A549 (cell line): ENCODE measurements at regions not wholly inside any gene's neighbourhood (a gene's known extent, or its start where the extent isn't known, plus 50 kb on each side); places are given as distances from the start of the nearest gene placed in this dataset.
"Not testable (repeated sequence)": the region's sequence is repeated elsewhere in the genome, so short reads cannot be mapped to it uniquely, and the experiment has no call there.

Source experiments
- ATAC-seq, 2 experiments: fragments of 200-7000 bp in 1 of 2; fragments of >200 bp in 1 of 2; cut with Nextera tagmentation in 1 of 2; cut with Tn5 transposase in 1 of 2; 3 replicates each; pipeline versions ENCODE4 v1.8.0 to v1.9.1; 2018 to 2020; ENCODE audit warnings: mild to moderate bottlenecking in 1 of 2, moderate library complexity in 1 of 2
- CTCF ChIA-PET: fragments of 300-600 bp; sonication (Branson Sonifier 250); formaldehyde crosslinking; extraction: SDS; loops from one replicate; lab custom pipeline; 2021; ENCODE audit warnings: antibody characterized with exemption, inconsistent platforms; lab: Yijun Ruan, JAX
- POLR2A ChIA-PET: fragments of 350-600 bp; formaldehyde crosslinking; extraction: SDS; loops from one replicate; lab custom pipeline; 2021; ENCODE audit warnings: antibody characterized with exemption, inconsistent platforms; lab: Yijun Ruan, JAX
- DNase-seq, 2 experiments: peaks; one replicate each; pipeline versions ENCODE4 v3.0.0 to v3.0.0-alpha.2; 2011 to 2016; ENCODE audit warnings: low read depth in 1 of 2, low spot score in 1 of 2
- FAIRE-seq: peaks from 2 replicates; lab custom pipeline; 2011; peaks lifted over from hg19 to GRCh38; lab: Jason Lieb, UNC
- H3K27ac ChIP-seq, 2 experiments: fragments of >200 bp; sonication (Bioruptor Twin); formaldehyde crosslinking; 3 replicates each; pipeline ENCODE4 v1.5.1; 2016 to 2017
- H3K4me1 ChIP-seq: fragments of >200 bp; sonication (Bioruptor Twin); formaldehyde crosslinking; 3 replicates; pipeline ENCODE4 v1.6.1; 2016
- H3K4me2 ChIP-seq: fragments of >200 bp; sonication (Bioruptor Twin); formaldehyde crosslinking; 3 replicates; pipeline ENCODE4 v1.6.1; 2016
- H3K4me3 ChIP-seq: fragments of >200 bp; sonication (Bioruptor Twin); formaldehyde crosslinking; 3 replicates; pipeline ENCODE4 v1.5.1; 2016
- H3K9me3 ChIP-seq: fragments of >200 bp; sonication (Bioruptor Twin); formaldehyde crosslinking; 3 replicates; pipeline ENCODE4 v1.6.1; 2016
- CHD2 ChIP-seq: fragments of 150-350 bp; IDR thresholded peaks from 2 replicates; pipeline ENCODE4 v1.6.1; 2014; ENCODE audit warnings: low read length; ENCODE audit not compliant: partially characterized antibody
- EHMT2 ChIP-seq: fragments of 200-600 bp; sonication (generic); IDR thresholded peaks from 2 replicates; pipeline ENCODE4 v1.6.1; 2016; ENCODE audit warnings: antibody characterized with exemption, low read depth, mild to moderate bottlenecking, moderate library complexity
- GATA3 ChIP-seq: IDR thresholded peaks from 2 replicates; pipeline ENCODE4 v1.6.1; 2012; ENCODE audit warnings: borderline replicate concordance
- KDM1A ChIP-seq: fragments of 200-600 bp; sonication (generic); IDR thresholded peaks from 2 replicates; pipeline ENCODE4 v1.6.1; 2016; ENCODE audit warnings: low read depth, mild to moderate bottlenecking
- MAFK ChIP-seq: fragments of 450-650 bp; IDR thresholded peaks from 2 replicates; pipeline ENCODE4 v1.6.1; 2014; ENCODE audit not compliant: partially characterized antibody
- NPAS2 ChIP-seq: fragments of 250-450 bp; sonication (Bioruptor Pico); IDR thresholded peaks from 2 replicates; pipeline ENCODE4 v1.8.0; 2022; ENCODE audit warnings: mild to moderate bottlenecking, moderate library complexity, borderline replicate concordance
- RARB ChIP-seq: fragments of 250-450 bp; sonication (Bioruptor Pico); IDR thresholded peaks from 2 replicates; pipeline ENCODE4 v1.8.0; 2021; ENCODE audit warnings: mild to moderate bottlenecking, moderate library complexity
- REST ChIP-seq: fragments of 200-600 bp; sonication (generic); IDR thresholded peaks from 2 replicates; pipeline ENCODE4 v1.6.1; 2016; ENCODE audit warnings: antibody characterized with exemption, mild to moderate bottlenecking, moderate library complexity
- USF2 ChIP-seq: fragments of 450-650 bp; IDR thresholded peaks from 2 replicates; pipeline ENCODE4 v1.6.1; 2014; ENCODE audit warnings: antibody characterized with exemption
- ZNF302 ChIP-seq: fragments of 250-450 bp; sonication (Bioruptor Pico); IDR thresholded peaks from 2 replicates; pipeline ENCODE4 v1.9.0; 2021; ENCODE audit warnings: inconsistent platforms, mild to moderate bottlenecking, moderate library complexity
- WGBS: methylation state at CpG from one replicate; pipeline ENCODE4 v1.1.6; 2017; ENCODE audit errors: missing lambda C conversion rate; 5-methylcytosine and 5-hydroxymethylcytosine counted together

- 31% methylated on average over 2 of the region's 2 CpGs for WGBS
- Histone ChIP-seq H3K4me3 (no peak overlapping the region), H3K4me1 (no peaks in the 10 kb centered on the region), H3K4me2 (no peak overlapping the region), H3K9me3 (no peaks in the 10 kb centered on the region; the same call in 2 of the 3 replicates)
- TF ChIP-seq KDM1A (no peak), NPAS2 (CRISPR knock-in tag) (no peak), USF2 (no peak)
- TF ChIP-seq, all 56 proteins: peak for 0
- no peak for ATAC-seq
- ChIA-PET CTCF (no interaction called here), POLR2A (no interaction called here)
- FAIRE-seq = no peak
- DNase-seq = no peak
- H3K27ac ChIP-seq = no peak overlapping the region
Measured at GRCh38 chr3:110974902-110975301, 96.7 kb upstream of the NECTIN3 start.

GRCh38 chr3:110984456-110985250, 87.0 kb upstream of the NECTIN3 start:
- DNase-seq = peak in 1 of 2 experiments; percentile 56
- no peaks in the 10 kb centered on the region for H3K4me1 ChIP-seq
- TF ChIP-seq GATA3 (peak; percentile 43; the same call in 1 of the 2 replicates), ZNF302 (CRISPR knock-in tag) (no peak)
- no peaks in the 10 kb centered on the region for H3K9me3 ChIP-seq
- ChIA-PET CTCF (no interaction called here), POLR2A (no interaction called here)
- FAIRE-seq = peak; percentile 46
- H3K27ac ChIP-seq = no peak overlapping the region
- WGBS = 43% methylated on average over 4 of the region's 4 CpGs
- no peak overlapping the region for H3K4me2 ChIP-seq
- no peak overlapping the region for H3K4me3 ChIP-seq
- no peak for ATAC-seq

- Histone ChIP-seq H3K9me3 (no peaks in the 10 kb centered on the region), H3K4me2 (no peak overlapping the region), H3K4me3 (no peak overlapping the region)
- POLR2A ChIA-PET = no interaction called here
- CTCF ChIA-PET = no interaction called here
- FAIRE-seq = no peak
- TF ChIP-seq MAFK = peak; percentile 81
- TF ChIP-seq EHMT2 = no peak
- TF ChIP-seq, all 56 proteins: peak for 1
- DNase-seq (no peak), ATAC-seq (no peak)
- no peaks in the 10 kb centered on the region for H3K4me1 ChIP-seq
- 74% methylated on average over 5 of the region's 5 CpGs for WGBS
- no peak overlapping the region for H3K27ac ChIP-seq
Measured at GRCh38 chr3:110989446-110989845, 82.2 kb upstream of the NECTIN3 start.

GRCh38 chr3:110995461-110996231, 76.0 kb upstream of the NECTIN3 start:
- Histone ChIP-seq H3K27ac (no peak overlapping the region), H3K4me2 (no peak overlapping the region), H3K4me3 (no peak overlapping the region), H3K9me3 (no peaks in the 10 kb centered on the region), H3K4me1 (no peaks in the 10 kb centered on the region)
- ATAC-seq = no peak
- FAIRE-seq = no peak
- TF ChIP-seq REST (no peak), CHD2 (no peak), RARB (no peak)
- ChIA-PET POLR2A (no interaction called here), CTCF (interaction anchor here (0.6 to 1.0 kb wide), 2 partner anchors 343 to 1573 kb away, joined by 3 read pairs; no protein-coding TSS in a partner anchor)
- 48% methylated on average over 2 of the region's 2 CpGs for WGBS
- peak in 1 of 2 experiments; percentile 7 for DNase-seq

- H3K4me3 ChIP-seq, H3K4me2 ChIP-seq, FAIRE-seq, ATAC-seq, H3K27ac ChIP-seq, H3K4me1 ChIP-seq, CTCF ChIA-PET, DNase-seq, H3K9me3 ChIP-seq, POLR2A ChIA-PET: not testable (repeated sequence)
- WGBS = 25% methylated on average over 2 of the region's 2 CpGs
Measured at GRCh38 chr3:110998766-110999165, 72.8 kb upstream of the NECTIN3 start.
